Lower leg skin (tissue), 4 donors: ENCODE measurements at regions not wholly inside any gene's neighbourhood (a gene's known extent, or its start where the extent isn't known, plus 50 kb on each side); places are given as distances from the start of the nearest gene placed in this dataset.

Experiments used
- DNase-seq, 2 donors: peaks; one replicate each; pipeline ENCODE4 v3.0.0-alpha.2; 2019; ENCODE audit warnings: low spot score in 2 of 2
- H3K4me3 ChIP-seq: fragments of 200-600 bp; sonication (generic); 2 replicates; pipeline ENCODE4 v1.5.1; 2017; ENCODE audit warnings: mild to moderate bottlenecking, low read depth; ENCODE audit not compliant: poor library complexity, severe bottlenecking
- POLR2A ChIP-seq, 2 donors: fragments of 450-650 bp; IDR thresholded peaks; one replicate each; pipeline ENCODE4 v1.6.1; 2016 to 2017; ENCODE audit warnings: antibody characterized with exemption in 2 of 2, mild to moderate bottlenecking in 1 of 2, moderate library complexity in 1 of 2
- WGBS, 2 donors: methylation state at CpG; one replicate each; pipeline ENCODE4 v1.1.5; 2018; 5-methylcytosine and 5-hydroxymethylcytosine counted together
- intact Hi-C: fragments of 100-400 bp; cut with DNase I; formaldehyde crosslinking; loops from one replicate; pipeline ENCODE4 v1.15.0; 2023; ENCODE audit warnings: low total_unique reads
- TF ChIP-seq, protein P1 (sequence below), 3 donors: fragments of 450-650 bp; IDR thresholded peaks; one replicate each; pipeline ENCODE4 v1.5.1; 2016; ENCODE audit warnings: antibody characterized with exemption in 3 of 3, mild to moderate bottlenecking in 3 of 3, moderate library complexity in 2 of 3

GRCh38 chr5:110918683-110919082, 152.8 kb upstream of the TSLP start:
- intact Hi-C loops: no loop called here

GRCh38 chr5:110923971-110924370, 147.5 kb upstream of the TSLP start:
- no peak for DNase-seq
- TF ChIP-seq, protein P1, sequence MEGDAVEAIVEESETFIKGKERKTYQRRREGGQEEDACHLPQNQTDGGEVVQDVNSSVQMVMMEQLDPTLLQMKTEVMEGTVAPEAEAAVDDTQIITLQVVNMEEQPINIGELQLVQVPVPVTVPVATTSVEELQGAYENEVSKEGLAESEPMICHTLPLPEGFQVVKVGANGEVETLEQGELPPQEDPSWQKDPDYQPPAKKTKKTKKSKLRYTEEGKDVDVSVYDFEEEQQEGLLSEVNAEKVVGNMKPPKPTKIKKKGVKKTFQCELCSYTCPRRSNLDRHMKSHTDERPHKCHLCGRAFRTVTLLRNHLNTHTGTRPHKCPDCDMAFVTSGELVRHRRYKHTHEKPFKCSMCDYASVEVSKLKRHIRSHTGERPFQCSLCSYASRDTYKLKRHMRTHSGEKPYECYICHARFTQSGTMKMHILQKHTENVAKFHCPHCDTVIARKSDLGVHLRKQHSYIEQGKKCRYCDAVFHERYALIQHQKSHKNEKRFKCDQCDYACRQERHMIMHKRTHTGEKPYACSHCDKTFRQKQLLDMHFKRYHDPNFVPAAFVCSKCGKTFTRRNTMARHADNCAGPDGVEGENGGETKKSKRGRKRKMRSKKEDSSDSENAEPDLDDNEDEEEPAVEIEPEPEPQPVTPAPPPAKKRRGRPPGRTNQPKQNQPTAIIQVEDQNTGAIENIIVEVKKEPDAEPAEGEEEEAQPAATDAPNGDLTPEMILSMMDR (IDR thresholded peaks at IDR 0.05): no peak
- no peak for TF ChIP-seq POLR2A (IDR thresholded peaks at IDR 0.05)
- no peak overlapping the region for H3K4me3 ChIP-seq
- WGBS, 2 donors: 100% methylated on average over 1 of the region's 1 CpG
- intact Hi-C loops: no loop called here

More at GRCh38 chr5:110918683-110919082, 152.8 kb upstream of the TSLP start:
- 42 to 53% methylated on average over 1 of the region's 1 CpG for WGBS, 2 donors
- TF ChIP-seq POLR2A (IDR thresholded peaks at IDR 0.05): no peak
- TF ChIP-seq, protein P1 (IDR thresholded peaks at IDR 0.05): no peak
- no peak for DNase-seq
- H3K4me3 ChIP-seq: no peak overlapping the region

GRCh38 chr5:110925398-110925797, 146.1 kb upstream of the TSLP start:
- intact Hi-C loops: no loop called here
- TF ChIP-seq POLR2A (IDR thresholded peaks at IDR 0.05): no peak
- TF ChIP-seq, protein P1 (IDR thresholded peaks at IDR 0.05): no peak
- WGBS, 2 donors: 83 to 88% methylated on average over 2 of the region's 2 CpGs
- no peak overlapping the region for H3K4me3 ChIP-seq
- no peak for DNase-seq

DNA sequence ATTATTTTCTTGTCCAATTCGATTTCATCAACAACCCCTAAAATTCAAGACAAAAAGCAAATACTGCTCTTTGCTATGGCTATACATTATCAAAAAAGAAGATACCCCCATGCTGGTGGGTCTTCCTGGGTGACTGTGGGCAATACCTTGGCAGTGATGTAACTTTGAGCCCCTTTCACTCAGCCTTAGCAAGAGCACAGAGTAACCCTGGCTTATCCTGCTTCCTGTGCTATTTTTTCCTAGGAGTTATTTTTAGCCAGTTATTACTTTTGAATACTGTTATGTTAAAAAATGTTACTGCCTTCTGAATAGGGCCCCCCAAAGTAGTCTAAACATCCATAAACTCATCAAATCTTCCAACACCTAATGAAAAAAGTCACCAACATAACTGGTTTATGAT, 145.6 kb upstream of the TSLP start:
- intact Hi-C loops: no loop called here
- H3K4me3 ChIP-seq: no peak overlapping the region
- 73 to 83% methylated on average over 1 of the region's 1 CpG for WGBS, 2 donors
- DNase-seq: no peak
- TF ChIP-seq, protein P1 (IDR thresholded peaks at IDR 0.05): no peak
- no peak for TF ChIP-seq POLR2A (IDR thresholded peaks at IDR 0.05)

GRCh38 chr5:110932755-110933488, 138.6 kb upstream of the TSLP start:
- H3K4me3 ChIP-seq: no peak overlapping the region
- WGBS, 2 donors: 67 to 91% methylated on average over 1 of the region's 1 CpG
- TF ChIP-seq, protein P1 (IDR thresholded peaks at IDR 0.05): no peak
- TF ChIP-seq POLR2A (IDR thresholded peaks at IDR 0.05): no peak
- DNase-seq: no peak
- intact Hi-C loops: no loop called here

GRCh38 chr5:110940136-110940535, 131.4 kb upstream of the TSLP start:
- 94 to 97% methylated on average over 5 to 6 of the region's 6 CpGs for WGBS, 2 donors
- H3K4me3 ChIP-seq: no peak overlapping the region
- TF ChIP-seq, protein P1 (IDR thresholded peaks at IDR 0.05): no peak
- TF ChIP-seq POLR2A (IDR thresholded peaks at IDR 0.05): no peak
- no peak for DNase-seq
- intact Hi-C loops: no loop called here
